GM18861 (cell line): ENCODE measurements at regions not wholly inside any gene's neighbourhood (a gene's known extent, or its start where the extent isn't known, plus 50 kb on each side); places are given as distances from the start of the nearest gene placed in this dataset.

Source experiments
- ATAC-seq: cut with Tn5 transposase; IDR thresholded peaks from one replicate; pipeline ENCODE4 v1.9.1; 2021; ENCODE audit not compliant: unreplicated experiment

DNA sequence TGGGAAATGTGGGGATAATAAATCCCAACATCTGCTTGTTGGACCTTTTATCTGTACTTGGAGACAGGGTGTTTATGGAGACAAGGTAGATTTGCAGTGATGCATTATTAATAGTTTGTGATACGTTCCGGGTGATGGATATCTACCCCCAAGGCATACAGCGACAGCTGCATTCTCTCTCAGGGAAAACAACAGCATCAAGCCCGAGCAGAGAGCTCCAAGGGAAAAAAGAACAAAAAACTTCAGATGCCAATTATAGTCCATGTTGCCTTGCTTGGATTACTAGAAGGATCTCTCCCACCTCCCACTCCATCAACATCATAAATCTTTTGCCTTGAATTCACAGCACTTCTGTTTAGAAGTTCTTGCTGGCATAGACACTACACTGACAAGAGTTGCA, 187.5 kb upstream of the CDH11 start:
- no peak for ATAC-seq

DNA sequence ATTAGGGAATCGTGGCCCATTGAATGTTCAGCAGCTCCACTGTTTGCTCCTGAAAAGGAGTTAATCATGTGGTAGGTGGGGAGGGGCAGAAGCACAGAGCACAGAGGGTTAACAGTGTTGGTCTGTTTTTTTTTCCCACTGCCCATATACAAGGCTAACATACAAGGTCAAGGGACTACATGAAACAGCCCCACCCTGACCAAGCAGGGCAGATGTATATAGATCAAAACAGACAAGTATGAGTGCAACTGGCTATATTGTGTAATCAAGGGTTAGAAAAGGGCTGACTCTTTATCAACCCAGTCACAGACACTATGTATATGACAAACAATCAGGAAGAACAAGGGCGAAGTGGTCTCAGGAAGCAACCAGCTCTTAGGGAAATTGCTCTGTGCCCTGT, 186.6 kb upstream of the CDH11 start:
- ATAC-seq, result no peak

DNA sequence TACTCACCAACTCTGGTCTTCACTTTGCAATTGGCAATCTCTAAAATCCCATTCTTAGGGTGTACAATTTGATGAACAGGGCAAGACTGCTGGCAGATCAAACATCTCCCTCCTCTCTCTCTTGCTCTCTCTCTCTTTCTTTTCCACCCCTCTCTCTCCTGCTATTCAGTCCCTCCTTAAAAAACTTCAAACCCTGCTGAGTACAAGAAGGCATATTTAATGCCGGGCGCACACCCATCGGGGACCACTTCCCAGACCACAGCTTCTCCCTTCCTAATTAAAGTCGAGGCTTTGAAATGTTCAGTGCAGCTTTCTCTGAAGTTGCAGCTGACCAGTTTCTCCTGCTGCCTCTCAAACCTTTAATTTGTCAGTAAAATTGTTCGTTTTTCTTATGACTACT, 185.4 kb upstream of the CDH11 start:
- no peak for ATAC-seq

GRCh38 chr16:65306722-65307121, 184.9 kb upstream of the CDH11 start:
- ATAC-seq, result no peak

DNA sequence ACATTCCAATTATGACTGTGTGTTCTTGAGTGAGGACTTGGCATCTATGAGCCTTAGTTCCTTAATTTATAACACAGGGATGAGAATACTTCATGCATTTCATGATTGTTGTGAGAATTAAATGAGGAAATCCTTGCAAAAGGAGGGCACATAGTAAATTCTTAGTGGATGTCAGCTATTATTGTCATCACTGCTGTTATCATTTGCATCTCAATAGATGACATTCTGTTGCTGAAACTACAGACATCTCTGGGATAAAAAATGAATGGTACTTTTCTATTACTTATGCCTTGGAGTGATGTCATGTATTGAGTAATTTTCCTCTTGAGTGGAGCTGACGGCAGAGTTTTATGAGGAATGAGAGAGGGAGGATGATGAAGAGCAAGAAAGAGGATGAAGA, 184.4 kb upstream of the CDH11 start:
- no peak for ATAC-seq

GRCh38 chr16:65305266-65305959, 183.6 kb upstream of the CDH11 start:
- ATAC-seq, result no peak

- ATAC-seq, result no peak
Measured at GRCh38 chr16:65301029-65301428, 179.2 kb upstream of the CDH11 start.

GRCh38 chr16:65297453-65297852, 175.6 kb upstream of the CDH11 start:
- no peak for ATAC-seq

- no peak for ATAC-seq
Measured at GRCh38 chr16:65295527-65295926, 173.7 kb upstream of the CDH11 start.

GRCh38 chr16:65294708-65295107, 172.8 kb upstream of the CDH11 start:
- no peak for ATAC-seq

DNA sequence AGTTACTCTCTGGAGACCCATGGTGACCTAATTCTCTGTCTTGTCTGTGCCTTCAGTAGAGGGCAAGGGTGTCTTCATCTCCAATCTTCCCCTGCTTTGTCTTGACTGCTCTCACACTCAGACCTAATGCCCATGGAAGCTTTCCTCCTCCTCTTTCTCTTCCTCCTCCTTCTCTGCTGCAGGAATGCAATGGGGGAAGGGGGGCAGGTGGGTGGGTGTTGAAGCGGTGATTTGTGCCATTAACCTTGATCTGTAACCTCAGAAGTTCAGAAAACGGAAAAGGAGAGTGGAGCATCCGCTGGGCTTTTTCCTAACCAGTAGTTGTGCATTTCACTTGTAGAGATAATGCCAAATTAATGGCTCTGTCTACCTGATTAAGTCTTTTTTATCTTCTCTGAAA, 172.3 kb upstream of the CDH11 start:
- no peak for ATAC-seq

DNA sequence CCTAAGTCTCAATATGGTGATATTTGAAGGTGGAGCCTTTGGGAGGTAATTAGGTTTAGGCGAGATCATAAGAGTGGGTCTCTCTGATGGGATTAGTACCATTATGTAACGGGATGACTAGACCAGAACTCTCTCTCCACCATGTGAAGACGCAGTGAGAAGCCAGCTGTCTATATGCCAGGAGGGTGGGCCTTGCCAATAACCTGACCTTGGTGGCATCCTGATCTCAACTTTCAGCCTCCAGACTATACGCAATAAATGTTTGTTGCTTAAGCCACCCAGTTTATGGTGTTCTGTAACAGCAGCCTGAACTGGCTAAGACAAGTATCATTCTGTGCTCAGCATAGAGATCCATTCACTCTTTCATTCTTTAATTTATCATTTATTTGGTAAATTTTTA, 167.2 kb upstream of the CDH11 start:
- ATAC-seq, result no peak

GRCh38 chr16:65287307-65287706, 165.4 kb upstream of the CDH11 start:
- no peak for ATAC-seq

GRCh38 chr16:65285128-65286048, 163.5 kb upstream of the CDH11 start:
- no peak for ATAC-seq

DNA sequence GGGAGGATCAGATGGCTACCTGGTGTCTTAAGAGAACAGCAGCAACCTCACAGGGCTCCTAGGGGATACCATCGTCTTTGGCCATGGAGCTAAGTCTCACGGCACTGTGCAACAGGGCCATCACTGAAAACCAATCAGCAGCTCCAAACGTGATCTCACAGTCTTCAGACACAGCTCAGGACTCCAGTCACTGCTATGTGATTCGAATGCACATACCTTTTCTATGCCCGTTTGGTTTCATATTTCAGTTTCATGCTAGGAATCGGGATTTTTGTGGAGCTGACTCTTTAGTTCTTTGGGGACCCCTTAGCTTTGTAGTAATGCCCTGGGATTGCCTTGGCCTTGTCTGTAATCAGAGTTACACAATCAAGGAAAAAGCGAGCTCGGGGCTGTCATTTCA, 162.8 kb upstream of the CDH11 start:
- ATAC-seq, result no peak

DNA sequence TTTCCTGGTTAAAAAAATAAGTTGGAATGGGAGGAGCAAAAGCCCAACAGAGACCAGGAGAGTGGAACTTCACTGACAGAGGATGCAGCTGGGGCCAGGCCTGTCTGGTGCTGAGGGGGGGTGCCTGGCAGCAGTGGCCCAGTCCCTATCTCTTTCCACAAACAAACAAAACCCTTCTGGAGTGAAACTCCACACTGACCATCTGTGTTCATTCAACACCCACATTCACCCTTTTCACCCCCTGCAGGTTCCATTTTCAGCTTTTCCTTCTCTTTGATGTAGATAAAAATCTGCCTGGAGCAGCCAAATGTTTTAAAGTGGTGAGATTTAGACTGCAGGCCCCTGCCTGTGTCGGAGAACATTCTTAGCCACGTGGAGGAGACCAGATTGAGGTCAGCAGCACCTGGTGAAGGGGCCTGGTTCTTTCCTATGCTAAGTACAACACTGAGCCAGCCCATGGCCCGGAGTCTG, 161.4 kb upstream of the CDH11 start:
- no peak for ATAC-seq

DNA sequence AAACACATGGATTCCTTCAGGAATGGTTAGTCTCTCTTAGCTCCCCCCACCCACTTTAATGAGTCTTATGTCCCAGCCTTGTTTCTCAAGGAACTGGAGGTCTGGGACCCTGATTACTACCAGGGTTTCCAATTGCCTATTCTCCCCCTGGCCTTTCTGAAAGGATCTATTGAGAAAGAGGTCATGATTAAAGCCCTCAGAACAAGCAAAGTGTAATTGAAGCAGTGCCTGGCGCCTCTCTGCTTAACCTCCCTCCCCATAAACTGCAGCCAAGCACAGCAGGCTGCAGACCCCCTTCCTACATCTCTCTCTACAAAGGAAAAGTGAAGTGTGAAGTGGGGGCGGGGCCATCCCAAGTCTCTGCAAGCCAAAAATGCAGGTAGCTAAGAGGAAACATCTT, 159.7 kb upstream of the CDH11 start:
- ATAC-seq, result no peak

DNA sequence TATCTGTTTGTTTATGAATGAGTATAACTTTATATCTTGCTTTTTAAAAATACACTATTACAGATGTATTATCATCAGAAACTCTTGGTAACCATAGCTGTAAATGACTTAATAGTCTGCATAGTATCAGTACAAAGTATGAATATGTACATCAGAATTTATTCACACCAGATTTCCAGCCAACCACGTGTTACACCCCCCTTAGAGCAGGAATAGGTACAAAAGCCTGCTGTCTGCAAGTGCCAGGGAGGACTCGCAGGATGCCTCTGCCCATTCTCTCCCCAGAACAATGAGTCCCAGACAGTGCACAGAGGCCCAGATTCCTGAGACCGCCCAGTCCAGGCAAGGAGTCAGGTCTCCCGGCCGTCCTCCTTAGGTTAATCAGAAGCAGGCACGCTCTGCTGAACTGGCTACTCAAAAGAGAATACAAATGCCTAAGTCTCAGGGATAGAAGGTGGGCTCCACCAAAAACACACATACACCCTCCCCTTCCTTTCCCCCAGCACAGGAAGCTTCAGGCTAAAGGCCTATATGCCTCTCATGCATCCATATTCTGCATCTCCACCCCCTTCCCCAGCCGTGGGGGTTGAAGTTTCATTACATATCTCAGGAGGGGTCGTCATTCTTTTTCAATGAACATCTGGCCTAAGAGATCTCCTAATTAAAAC, 159.1 kb upstream of the CDH11 start:
- ATAC-seq, result no peak

DNA sequence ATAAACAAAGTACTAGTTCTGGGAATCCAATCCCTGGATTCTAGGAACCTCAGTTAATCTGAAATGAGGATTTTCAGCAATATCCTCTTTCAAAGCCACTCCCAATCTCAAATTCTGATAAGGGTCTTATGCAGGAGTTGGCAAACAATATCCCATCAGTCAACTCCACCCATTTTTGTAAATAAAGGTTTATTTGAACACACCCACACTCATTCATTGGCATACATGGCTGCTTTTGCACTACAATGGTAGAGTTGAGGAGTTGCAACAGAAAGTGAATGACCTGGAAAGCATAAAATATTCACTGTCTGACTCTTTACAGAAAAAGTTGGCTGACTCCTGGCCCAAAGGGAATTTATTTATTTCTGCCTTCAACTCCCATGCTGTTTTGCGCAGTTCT, 157.7 kb upstream of the CDH11 start:
- no peak for ATAC-seq

- no peak for ATAC-seq
Measured at GRCh38 chr16:65278874-65279273, 157.0 kb upstream of the CDH11 start.

GRCh38 chr16:65274566-65274965, 152.7 kb upstream of the CDH11 start:
- ATAC-seq, result no peak
